DMS 273 (cell line): ENCODE measurements at regions not wholly inside any gene's neighbourhood (a gene's known extent, or its start where the extent isn't known, plus 50 kb on each side); places are given as distances from the start of the nearest gene placed in this dataset.
A peak's percentile ranks its signal among the peaks of the same experiment; 100 is the strongest.
"Not testable (repeated sequence)": the region's sequence is repeated elsewhere in the genome, so short reads cannot be mapped to it uniquely, and the experiment has no call there.

Source experiments
- DNase-seq: peaks from one replicate; lab custom pipeline; 2025; ENCODE audit not compliant: unreplicated experiment; lab: John Stamatoyannopoulos, UW

DNA sequence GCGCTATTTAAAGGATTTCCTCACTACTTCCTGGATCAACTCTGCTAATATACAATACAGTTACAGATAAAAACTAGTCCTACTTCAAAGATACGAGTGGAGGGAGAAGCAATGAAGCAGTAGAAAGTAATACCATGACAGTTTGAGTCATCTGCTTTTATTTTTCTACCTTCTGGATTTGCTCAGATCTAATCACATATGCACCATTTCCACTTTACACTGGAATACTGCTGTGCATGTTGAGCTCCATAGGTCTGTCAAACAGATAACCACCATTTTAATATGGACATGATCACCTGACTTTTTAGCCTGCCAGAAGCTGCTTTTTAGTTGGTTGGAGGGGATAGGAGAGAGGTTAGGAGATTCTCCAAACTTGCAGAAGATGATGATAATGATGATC lies 92.5 kb downstream of the MMUT start:
- no peak for DNase-seq

DNA sequence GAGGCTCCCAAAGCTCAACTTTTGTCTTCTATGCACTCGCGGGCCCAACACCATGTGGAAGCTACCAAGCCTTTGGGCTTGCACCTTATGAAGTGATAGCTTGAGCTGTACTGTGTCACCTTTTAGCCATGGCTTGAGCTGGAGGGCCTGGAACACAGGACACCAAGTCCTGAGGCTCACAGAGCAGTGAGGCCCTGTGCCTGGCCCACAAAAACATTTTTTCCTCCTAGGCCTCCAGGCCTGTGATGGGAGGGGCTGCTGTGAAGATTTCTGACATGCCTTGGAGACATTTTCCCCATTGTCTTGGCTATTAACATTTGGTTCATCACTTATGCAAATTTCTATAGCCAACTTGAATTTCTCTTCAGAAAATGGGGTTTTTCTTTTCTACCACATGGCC lies 96.5 kb downstream of the MMUT start:
- DNase-seq, result no peak

GRCh38 chr6:49348561-49348960 lies 114.5 kb downstream of the MMUT start:
- DNase-seq, result no peak

DNA sequence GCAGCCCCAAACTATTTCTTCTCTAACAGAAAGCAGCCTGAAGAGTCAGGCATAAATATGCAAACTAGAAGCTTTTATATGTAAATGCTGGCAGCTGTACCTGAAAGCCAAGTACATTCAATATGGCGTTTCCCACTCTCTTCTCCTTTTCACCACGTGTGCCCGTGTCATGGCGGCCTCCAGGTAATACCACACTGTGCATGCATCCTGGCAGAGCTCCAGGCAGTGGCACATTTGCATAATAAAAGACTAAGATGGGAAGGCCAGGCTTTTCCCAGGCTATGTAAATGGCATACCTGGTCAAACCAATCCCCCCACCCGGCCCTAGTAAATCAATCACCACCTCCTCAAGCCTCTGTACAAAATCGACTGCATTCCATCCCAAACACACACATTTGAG lies 120.6 kb downstream of the MMUT start:
- no peak for DNase-seq

DNA sequence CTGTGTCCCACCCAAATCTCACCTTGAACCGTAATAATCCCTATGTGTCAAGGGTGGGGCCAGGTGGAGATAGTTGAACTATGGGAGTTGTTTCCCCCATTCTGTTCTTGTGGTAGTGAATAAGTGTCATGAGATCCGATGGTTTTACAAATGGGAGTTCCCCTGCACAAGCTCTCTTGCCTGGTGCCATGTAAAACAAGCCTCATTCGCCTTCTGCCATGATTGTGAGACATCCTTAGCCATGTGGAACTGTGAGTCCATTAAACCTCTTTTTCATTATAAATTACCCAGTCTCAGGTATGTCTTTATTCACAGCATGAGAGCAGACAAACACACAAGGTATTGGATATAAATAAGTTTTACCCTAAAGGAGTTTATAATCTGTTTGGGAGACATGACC lies 121.2 kb downstream of the MMUT start:
- no peak for DNase-seq

DNA sequence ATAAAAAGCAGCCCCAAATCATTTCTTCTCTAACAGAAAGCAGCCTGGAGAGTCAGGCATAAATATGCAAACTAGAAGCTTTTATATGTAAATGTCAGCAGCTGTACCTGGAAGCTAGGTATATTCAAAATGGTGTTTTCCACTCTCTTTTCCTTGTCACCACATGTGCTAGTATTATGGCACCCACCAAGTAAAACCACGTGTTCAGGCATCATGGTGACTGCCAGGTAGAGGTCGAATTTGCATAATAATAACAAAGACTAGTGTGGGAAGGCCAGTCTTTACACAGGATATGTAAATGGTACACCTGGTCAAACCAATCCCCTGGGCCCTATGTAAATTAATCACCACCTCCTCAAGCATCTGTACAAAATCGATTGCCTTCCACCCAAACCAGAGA lies 124.0 kb downstream of the MMUT start:
- DNase-seq, result no peak

DNA sequence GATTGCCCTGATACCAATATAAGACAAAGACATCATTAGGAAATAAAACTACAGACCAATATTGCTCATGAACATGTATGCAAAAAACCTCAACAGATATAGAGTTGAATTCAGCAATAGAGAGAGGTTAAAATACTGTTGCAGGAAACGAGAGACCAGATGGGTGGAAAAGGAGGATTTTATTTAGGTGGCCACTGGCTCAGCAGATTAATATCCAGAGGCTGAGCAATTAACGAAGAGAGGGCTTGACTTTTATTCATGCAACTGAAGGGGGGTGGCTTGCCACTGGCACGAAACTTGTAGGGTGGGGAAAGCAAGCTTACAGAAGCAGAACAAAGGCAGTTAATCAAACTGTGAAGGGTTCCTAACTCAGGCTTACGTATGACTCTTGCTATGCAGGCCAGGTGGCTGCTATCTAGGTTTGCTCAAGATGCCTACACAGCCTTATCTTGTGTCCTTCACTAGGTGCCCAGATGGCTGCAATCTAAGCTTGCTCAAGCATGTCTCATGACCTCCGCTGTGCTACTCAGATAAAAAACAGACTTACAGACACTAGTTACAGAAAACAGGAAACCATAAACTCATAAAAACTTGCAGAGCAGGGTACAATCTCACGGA lies 126.4 kb downstream of the MMUT start:
- DNase-seq, result peak; percentile 7

GRCh38 chr6:49333345-49334125 lies 129.5 kb downstream of the MMUT start:
- no peak for DNase-seq

GRCh38 chr6:49332781-49333180 lies 130.3 kb downstream of the MMUT start:
- no peak for DNase-seq

DNA sequence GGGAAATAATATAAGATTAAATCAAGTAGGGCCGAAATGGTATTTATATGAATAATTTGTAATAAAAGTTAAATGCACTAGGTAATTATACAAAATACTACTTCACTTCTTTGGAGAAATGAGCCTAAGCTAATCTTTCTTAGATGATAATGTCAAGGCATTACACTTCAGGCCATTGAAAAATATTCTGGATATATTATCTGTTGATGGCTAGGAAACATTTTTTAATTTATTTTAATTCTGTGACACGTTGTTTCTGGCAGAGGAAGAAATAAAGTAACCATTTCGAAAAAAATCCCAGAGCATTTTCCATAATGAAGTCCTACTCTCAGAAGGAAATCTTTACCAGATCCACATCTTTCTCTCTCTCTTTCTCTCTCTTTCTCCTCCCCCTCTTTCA lies 133.9 kb downstream of the MMUT start:
- DNase-seq, result no peak

DNA sequence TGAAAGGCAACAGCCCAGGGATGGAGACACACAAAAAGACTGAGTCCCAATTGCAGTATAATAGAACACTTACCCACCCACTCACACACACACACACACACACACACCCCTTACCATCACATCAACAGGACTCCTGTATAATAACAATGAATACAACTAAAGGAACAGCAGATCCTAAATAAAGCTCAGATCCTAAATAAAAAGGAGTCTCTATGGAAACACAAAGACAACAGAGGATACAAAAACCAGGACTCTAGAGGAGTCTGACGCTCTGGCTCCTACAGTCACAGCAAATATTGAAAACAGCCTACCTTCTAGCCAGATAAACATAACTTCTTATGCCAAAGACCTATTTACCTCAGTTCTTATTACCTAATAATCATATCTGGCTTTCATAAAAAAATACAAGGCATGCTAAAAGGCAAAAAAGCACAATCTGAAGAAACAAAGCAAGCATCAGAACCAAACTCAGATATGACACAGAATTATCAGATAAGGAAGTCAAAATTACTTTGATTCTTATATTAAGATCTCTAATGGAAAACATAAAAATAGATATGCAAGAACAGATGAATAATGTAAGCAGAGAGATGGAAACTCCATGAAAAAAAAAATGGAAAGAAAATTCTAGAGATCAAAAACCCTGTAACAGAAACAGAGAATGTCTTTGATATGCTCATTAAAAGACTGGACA lies 134.9 kb downstream of the MMUT start:
- no peak for DNase-seq

- no peak for DNase-seq
Observed at GRCh38 chr6:49327571-49327970, 135.5 kb downstream of the MMUT start.

DNA sequence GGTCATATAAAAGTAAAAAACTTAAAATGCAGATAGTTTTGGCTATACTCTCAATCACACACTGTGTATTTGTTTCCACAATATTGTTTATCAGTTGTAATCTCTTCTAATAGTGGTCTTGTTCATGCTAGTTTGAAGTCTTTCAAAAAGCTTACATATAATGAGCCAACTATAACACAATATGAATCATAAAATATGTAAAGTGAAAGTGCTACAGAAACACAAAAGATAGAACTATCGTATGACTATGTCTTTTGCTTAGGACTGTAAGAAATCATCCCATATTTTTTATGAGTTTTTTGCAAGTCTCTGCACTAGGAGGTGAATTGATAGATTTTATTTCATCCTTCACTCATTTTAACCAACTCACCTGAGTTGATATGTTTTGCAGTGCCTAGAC lies 136.0 kb downstream of the MMUT start:
- DNase-seq, result no peak

DNA sequence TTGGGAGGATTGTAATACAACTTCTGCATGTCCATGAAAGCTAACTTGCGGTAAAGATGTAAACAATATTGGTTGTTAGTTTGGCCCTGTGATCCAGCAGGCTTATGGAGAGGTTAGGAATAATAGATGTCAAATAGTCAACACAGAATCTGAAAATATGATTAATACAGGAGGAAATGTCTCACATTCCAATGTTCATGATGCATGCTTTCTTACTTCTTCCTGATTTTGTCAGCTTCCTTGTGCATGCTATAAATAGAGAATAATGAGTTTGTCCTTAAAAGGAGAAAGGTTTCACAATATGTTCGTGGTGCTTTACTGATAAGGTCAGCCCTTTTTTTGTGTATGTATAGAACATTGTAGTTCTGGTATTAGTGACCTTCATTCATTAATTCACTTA lies 136.7 kb downstream of the MMUT start:
- no peak for DNase-seq

- DNase-seq, result no peak
Observed at GRCh38 chr6:49325891-49326290, 137.2 kb downstream of the MMUT start.

DNA sequence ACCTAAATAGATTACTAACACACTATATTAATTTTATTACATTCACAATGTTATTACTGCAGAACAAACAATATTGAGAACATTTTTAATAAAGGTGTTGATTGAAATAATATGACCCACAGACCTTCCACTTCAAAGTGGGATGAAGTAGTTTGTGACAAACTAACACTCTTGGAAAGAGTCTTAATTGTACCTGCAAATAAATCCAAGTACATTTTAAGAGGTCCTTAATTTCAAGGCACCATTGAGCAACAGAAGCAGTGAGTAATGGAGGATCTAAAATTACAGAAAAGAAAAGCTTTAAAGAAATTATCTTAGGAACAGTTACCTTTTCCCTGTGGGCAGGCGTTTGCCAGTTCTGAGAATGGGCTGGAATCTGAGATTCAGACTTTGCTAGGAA lies 140.2 kb downstream of the MMUT start:
- no peak for DNase-seq

GRCh38 chr6:49321561-49322072 lies 141.4 kb downstream of the MMUT start:
- DNase-seq, result no peak

DNA sequence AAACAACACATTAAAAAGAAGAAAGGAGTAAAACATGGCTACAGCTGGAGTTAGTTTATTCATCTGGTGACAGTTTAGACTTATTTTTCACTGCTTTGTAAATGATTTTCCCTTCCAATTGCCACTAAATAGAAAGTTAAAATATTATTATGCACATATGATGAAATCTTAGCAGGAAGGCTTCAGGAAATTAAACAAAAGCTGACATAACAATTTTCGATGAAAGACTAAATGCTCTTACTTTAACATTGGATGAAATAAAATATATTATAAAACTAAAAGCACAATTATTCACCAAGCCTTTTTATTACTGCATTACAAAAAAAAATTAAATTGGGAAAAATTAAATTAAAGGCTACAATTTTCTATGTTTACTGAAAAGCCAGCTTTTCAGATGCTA lies 158.0 kb downstream of the MMUT start:
- no peak for DNase-seq

- DNase-seq, result not testable (repeated sequence)
Observed at GRCh38 chr6:49304393-49304792, 158.7 kb downstream of the MMUT start.

- DNase-seq, result no peak
Observed at GRCh38 chr6:49300911-49301310, 162.1 kb downstream of the MMUT start.

DNA sequence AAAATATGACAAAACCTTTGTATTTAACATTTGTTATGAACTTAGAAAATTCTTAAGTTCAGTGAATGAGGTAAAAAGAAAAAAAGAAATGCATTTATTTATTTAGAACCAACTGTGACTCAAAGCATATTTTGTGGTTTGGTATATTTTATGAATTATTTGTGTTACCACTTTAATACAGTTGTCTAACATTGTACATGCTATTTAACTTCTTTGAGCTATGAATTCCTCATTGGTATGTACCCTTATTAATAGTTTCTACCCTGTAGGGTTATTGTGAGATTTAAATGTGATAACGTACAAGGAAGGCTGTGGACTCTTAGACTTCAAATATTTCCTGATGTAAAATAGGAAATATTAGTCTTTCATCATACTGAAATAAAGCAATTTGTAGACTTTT lies 162.6 kb downstream of the MMUT start:
- no peak for DNase-seq

DNA sequence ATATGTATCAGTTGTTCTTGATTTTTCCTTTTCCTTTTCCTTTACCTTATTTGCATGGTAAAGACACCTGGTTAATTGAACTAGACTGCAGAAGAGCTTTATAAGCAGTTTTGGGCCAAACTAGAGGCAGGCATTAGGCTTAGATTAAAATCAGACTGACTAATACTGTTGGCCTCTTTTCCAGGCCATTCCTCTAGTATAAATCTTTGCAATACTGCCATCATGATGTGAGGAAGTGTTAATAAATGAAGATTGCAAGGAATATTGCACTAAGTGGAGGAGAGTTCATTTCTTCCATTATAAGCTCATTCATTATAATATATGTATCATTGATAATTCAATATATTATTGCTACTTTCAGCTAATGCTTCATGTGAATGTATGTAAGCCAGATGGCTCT lies 163.8 kb downstream of the MMUT start:
- DNase-seq, result no peak
